Mammary epithelial cell (primary cell): ENCODE measurements at regions not wholly inside any gene's neighbourhood (a gene's known extent, or its start where the extent isn't known, plus 50 kb on each side); places are given as distances from the start of the nearest gene placed in this dataset.

Source experiments
- CTCF ChIP-seq, 2 donors: IDR thresholded peaks in 1 of 2; conservative IDR thresholded peaks in 1 of 2; 2 replicates each; pipeline ENCODE4 v1.5.1; 2011 to 2012; ENCODE audit warnings: inconsistent platforms in 2 of 2, low read length in 2 of 2, mild to moderate bottlenecking in 2 of 2, control low read depth in 1 of 2, low read depth in 1 of 2; ENCODE audit not compliant: insufficient read depth in 1 of 2; ENCODE audit errors: extremely low read depth in 1 of 2
- EZH2 ChIP-seq: IDR thresholded peaks from 2 replicates; pipeline ENCODE4 v1.6.1; 2012; ENCODE audit warnings: low read length, inconsistent platforms, borderline replicate concordance

GRCh38 chr12:74963867-74964331 lies 245.7 kb downstream of the KCNC2 start:
- TF ChIP-seq CTCF (conservative IDR thresholded peaks at IDR 0.05 in 1 of 2, IDR thresholded peaks at IDR 0.05 in 1 of 2; ENCODE audit: extremely low read depth in 1 of 2, insufficient read depth in 1 of 2, low read depth in 1 of 2, low read length in 2 of 2) (no peak), EZH2 (no peak)
